ENCODE measurements at regions not wholly inside any gene's neighbourhood (a gene's known extent, or its start where the extent isn't known, plus 50 kb on each side); places are given as distances from the start of the nearest gene placed in this dataset.
"Not testable (repeated sequence)": the region's sequence is repeated elsewhere in the genome, so short reads cannot be mapped to it uniquely, and the experiment has no call there.

GRCh38 chr3:13228169-13228568 lies 154.9 kb upstream of the IQSEC1 start:
- DNase-seq (ENCODE audit: low spot score) = not testable (repeated sequence)

DNA sequence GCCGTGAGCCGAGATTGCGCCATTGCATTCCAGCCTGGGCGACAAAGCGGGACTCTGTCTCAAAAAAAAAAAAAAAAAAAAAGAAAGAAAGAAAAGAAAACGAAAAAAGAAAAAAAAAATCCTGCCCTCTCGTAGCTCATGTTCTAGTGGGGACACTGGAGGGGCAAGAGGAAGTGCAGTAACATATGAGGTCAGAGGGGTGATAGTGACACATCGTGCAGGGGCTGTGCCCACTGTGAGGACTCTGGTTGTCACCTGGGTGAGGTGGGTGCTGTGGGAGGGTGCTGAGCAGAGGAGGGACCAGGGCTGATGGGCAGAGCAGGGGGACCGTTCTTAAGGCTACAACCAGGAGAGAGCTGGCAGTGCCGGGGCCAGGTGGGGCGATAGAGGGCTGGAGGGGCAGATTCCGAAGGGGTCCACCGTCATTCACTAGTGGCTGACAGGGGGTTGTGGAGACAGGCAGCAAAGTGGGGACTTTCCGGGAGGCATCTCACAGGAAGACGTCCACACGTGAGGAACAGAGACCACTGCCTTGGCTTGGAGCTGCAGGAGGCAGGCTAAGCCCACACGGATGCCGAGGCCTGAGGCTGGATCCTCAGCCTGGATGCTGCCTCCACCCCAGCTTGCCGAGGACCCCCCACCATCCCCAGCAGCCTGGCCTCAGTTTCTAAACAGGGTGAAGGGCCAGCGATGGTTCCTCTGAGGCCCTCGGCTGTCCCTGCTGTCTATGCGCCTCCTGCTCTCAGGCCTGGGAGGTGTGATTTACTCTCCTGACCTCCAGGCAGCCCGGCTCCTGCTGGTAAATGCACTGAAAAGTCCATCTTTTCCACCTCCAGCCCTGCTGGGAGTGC lies 154.3 kb upstream of the IQSEC1 start:
- DNase-seq (ENCODE audit: low spot score) = no peak

- no peak for DNase-seq (ENCODE audit: low spot score)
These were observed 151.7 kb upstream of the IQSEC1 start for GRCh38 chr3:13224967-13225366.

GRCh38 chr3:13223574-13224237 lies 150.5 kb upstream of the IQSEC1 start:
- no peak for DNase-seq (ENCODE audit: low spot score)

DNA sequence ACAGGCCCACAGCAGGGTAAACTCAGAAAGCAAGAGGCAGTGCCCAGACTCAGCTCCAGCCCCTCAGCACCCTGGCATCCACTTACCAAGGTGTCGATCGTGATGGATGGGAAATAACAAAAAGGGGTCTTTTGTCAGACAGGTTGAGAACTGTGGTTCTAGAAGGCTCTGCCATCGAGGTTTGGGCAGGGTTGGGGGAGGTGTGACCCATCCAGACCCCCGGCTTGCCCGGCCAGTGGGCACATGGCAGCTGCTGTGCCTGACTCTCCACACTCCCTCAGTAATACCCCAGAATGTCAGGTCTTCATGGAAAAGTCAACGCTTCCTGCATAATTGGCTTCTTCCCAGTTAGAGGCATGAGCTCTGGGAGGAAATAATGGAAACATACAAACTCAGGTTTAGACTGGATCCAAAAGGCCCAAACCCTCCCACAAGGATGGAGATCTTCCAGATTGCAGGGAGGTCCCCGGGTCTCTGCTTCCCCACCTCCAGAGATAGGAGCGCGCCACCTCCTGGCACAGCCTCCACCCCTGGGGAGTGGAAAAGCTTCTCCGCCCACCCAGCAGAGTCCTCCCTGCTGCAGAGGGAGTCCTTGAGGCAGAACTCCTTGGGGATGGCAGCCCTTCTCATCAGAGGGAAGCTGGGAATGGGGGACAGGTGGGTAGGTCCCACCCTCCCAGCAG lies 149.8 kb upstream of the IQSEC1 start:
- DNase-seq (ENCODE audit: low spot score) = no peak

- no peak for DNase-seq (ENCODE audit: low spot score)
These were observed 148.9 kb upstream of the IQSEC1 start for GRCh38 chr3:13222131-13222530.

DNA sequence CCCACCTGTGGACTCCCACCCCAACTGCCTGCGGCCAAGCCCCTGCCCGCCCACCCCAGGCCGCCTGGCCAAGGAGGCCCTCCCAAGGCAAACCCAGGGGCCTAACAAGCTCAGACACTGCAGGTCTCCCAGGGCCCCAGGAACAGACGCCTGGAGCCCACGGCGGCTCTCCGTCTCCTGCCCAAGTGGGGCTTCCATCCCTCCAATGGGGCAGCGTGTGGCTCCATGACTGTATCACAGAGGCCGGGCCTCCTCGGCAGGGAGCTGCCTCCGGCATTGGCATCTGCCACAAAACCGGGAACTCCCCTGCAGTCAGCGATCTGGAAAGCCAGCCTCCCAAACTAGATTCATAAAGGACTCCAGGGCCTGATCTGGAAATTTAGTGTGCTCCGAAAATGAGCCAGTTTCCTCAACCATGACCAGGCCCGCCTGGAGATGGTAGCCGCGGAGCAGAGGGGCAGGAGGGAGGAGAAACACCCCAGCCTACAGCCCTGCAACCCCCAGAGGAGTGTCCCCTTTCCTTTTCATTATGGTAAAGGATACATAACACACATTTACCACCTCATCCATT lies 148.3 kb upstream of the IQSEC1 start:
- no peak for DNase-seq (ENCODE audit: low spot score)

DNA sequence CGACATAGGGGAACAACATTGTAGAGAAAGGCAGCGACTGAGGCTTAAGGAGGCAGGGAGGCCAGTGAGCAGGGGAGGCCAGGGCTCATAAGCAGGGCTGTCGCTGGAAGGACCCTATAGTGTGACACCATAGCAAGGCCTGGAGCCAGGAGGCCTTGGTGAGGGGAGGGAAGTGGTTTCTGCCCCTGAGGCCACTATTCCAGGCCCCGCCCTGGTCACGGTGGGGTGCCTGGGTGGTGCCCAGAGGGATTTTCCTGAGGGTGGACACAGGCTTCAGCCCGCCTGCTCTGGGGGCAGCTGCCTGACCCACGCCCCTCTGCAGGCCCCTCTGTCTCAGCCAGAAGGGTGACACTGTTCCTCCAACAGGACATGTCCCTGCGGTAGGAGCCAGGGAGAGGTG lies 147.8 kb upstream of the IQSEC1 start:
- no peak for DNase-seq (ENCODE audit: low spot score)

DNA sequence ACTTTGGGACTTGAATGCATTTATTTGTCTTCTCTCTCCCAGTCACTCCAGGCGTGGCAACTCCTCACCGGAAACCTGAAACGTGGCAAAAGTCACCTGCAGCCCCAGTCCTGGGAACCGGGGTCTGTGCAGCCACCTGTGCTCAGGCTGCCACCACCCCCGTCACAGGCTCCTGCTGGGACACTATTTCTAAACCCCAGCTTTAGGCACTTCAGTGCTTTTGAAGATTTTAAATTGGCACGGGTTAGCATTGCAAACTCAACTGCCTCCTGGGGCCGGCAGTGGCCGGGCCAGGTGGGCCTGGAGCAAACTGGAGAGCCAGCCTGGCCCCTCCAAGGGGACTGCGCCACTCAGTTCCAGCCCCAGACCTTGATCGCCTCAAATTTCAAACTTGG lies 146.7 kb upstream of the IQSEC1 start:
- no peak for DNase-seq (ENCODE audit: low spot score)

- DNase-seq (ENCODE audit: low spot score) = no peak
These were observed 146.1 kb upstream of the IQSEC1 start for GRCh38 chr3:13219077-13219901.

GRCh38 chr3:13218541-13218908 lies 145.3 kb upstream of the IQSEC1 start:
- no peak for DNase-seq (ENCODE audit: low spot score)

DNA sequence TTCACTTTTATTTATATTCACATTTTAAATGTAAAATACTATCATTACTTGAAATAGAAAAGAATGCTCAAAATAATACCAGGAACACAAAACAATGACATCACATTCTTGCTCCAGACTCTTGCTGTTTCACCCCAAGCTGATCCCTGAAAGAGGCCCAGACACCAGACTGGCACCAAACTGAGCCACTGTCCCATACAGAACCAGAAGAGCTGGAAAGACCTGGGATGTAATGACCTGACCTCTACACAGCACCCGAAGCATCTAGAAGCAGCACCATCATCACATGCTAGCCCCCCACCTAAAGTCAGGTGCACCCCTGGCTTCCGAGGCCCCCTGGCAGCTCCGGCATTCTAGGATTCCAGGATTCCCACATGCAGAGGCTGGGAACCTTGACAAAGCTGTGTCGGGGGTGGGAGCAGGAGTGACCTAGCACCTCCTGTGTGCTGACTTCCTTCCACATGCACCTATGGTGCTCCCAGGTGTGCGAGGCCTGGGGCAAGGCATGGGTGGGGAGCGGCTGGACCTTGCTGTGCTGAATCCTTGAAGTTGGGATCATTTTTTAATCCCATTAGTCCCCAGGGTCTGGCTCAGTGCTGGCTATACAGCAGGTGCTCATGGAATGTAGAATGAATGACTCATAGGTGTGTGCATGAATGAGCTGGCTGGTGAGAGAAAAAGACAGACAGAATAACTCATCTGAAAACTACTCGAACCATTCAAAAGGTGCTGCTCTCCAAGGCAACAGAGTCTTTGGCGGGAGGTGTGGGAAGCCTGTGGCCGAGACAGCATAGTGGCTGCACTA lies 144.7 kb upstream of the IQSEC1 start:
- no peak for DNase-seq (ENCODE audit: low spot score)

DNA sequence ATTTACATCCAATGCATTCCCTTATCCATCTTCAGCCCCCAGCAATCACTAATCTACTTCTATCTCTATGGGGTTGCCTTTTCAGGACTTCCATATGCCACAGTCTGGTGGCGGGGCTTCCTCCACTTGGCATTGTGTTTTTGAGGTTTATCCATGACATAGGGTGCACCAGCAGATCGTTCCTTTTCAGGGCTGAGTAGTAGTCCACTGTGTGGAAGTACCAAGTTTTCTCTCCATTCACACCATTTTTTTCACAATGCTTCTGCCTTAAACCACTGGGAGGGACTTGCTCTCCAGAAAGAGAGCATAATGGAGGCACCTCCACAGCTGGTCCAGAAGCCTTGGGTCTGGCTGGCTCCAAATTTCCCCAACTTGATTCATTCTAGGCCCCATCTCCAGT lies 144.0 kb upstream of the IQSEC1 start:
- no peak for DNase-seq (ENCODE audit: low spot score)

DNA sequence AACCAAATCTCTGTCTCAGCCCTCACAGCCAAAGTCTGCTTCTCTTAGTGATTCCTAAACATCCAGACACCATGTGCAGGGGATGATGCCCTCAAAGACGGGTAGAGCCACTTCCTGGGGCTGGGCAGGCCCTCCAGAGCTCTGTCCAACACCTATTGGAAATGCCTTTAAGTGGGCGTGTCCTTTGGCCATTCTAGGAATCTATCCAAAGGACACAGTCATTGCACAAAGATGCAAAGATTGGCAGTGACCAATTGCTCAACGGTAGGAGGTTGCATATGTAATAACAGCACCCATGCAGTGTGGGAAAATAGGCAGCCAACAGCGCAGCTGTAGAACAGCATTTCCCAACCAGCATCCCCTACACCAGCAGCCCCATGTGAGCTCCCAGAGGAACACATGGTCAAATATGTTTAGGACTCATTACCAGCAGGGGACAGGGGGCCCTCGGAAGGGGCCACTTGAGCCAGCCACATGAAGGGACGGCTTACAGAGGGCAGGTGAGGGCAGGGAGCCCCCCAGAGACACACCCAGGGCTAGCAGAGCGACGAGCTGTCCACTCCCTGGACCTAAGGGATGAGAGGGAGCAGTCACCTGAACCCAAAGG lies 142.8 kb upstream of the IQSEC1 start:
- no peak for DNase-seq (ENCODE audit: low spot score)

DNA sequence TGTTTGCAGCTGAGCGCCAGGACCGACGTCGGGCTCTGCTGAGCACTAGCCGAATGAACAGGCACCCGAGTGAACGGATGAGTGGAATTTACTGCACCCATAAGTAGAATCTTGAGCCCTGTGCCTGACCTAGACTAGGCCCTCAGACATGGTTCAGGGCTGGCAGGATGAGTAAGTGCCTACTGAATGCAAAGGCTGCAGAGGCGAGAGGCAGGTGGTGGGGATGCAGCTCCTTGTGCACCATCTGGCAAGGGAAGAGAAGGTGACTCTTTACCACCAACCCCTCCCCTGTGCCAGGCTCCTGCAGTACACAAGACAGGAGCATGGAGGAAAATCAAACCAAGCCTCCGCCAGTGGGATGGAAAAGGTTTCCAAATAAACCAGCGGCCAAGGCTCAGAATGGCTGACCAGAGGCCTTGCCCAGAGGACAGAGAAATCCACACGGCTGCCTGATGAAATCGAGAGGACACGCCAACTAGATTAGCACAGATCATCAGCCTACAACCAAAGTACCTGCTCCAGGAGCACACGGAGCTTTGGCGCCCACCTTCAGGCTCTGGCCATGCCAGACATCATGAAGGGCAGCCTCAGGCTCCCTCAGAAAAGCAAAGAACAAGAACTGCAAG lies 141.7 kb upstream of the IQSEC1 start:
- DNase-seq (ENCODE audit: low spot score) = no peak

GRCh38 chr3:13213911-13214846 lies 140.9 kb upstream of the IQSEC1 start:
- no peak for DNase-seq (ENCODE audit: low spot score)

GRCh38 chr3:13213490-13213889 lies 140.3 kb upstream of the IQSEC1 start:
- no peak for DNase-seq (ENCODE audit: low spot score)

DNA sequence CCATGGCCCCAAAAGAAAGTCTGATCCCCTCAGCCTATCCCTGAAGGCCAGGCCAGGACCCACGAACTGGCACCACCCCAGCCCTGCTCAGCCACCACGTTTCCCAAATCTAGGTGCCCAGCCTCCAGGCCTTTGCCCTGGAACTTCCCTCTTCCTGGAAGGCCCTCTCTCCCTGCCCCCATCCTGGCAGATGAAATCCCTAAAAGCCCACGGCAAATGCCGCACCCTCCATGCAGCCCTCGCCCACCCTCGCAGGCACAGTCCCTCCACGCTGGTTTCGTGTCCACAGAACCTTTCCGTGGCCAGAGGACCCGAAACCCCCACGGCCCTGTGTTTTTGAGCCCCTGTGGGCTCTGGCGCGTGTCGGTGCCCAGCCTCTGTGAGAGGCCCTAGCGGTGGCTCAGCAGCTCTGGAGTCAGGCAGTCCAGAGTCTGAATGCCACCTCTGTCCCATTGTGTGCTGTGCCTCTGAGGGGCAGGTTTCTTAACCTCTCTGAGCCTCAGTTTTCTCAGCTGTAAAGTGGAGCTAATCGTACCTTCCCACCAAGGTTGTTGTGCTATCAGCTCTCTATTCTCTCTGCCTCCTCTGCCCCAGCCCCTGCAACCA lies 138.5 kb upstream of the IQSEC1 start:
- no peak for DNase-seq (ENCODE audit: low spot score)

Data from mucosa of gallbladder (tissue), 1 donor.